HepG2 (cell line): ENCODE measurements at regions not wholly inside any gene's neighbourhood (a gene's known extent, or its start where the extent isn't known, plus 50 kb on each side); places are given as distances from the start of the nearest gene placed in this dataset.

Source experiments
- SPEN ChIP-seq: sonication (generic); formaldehyde crosslinking; IDR thresholded peaks from 2 replicates; pipeline ENCODE4 v1.5.1; 2020; ENCODE audit warnings: low read depth, mild to moderate bottlenecking, missing genetic modification reagents
- TCF7L2 ChIP-seq: IDR thresholded peaks from 2 replicates; pipeline ENCODE4 v1.6.1; 2011; ENCODE audit warnings: mild to moderate bottlenecking, low read depth, low read length, moderate library complexity
- ZEB1 ChIP-seq: IDR thresholded peaks from 2 replicates; pipeline ENCODE4 v1.6.1; 2012; ENCODE audit warnings: mild to moderate bottlenecking, low read depth, inconsistent platforms; ENCODE audit not compliant: insufficient replicate concordance
- ZNF124 ChIP-seq: sonication (generic); formaldehyde crosslinking; IDR thresholded peaks from 2 replicates; pipeline ENCODE4 v1.4.0; 2020; ENCODE audit warnings: missing genetic modification reagents
- ZNF451 ChIP-seq: sonication (generic); formaldehyde crosslinking; IDR thresholded peaks from 2 replicates; pipeline ENCODE4 v1.5.0; 2020; ENCODE audit warnings: mild to moderate bottlenecking, missing genetic modification reagents
- TF ChIP-seq, protein P1 (sequence below): sonication (generic); formaldehyde crosslinking; IDR thresholded peaks from 2 replicates; pipeline ENCODE4 v1.5.0; 2020; ENCODE audit warnings: mild to moderate bottlenecking, missing genetic modification reagents, moderate library complexity

DNA sequence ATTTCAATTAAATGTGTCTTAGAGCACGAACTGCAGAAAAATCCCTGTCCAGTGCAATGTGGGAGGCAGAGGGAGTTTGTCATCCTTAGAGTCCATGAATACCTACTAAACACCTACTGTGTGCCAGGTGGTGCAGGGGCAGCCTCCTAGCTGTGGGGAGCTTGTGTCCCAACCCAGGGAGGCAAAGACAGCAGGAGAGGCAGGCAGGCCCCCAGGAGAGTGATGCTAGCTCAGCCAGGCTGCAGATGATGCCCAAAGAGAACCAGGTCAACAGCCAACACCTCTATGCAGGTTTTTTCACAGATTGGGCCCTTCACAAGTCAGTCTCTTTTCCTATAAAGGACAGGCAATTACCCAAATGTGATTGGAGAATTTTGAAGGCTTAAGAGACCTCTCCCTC lies 108.2 kb upstream of the UQCRFS1 start:
- TF ChIP-seq ZEB1: no peak
- TF ChIP-seq SPEN: no peak
- TF ChIP-seq ZNF451 (CRISPR knock-in tag): no peak
- TF ChIP-seq, protein P1, sequence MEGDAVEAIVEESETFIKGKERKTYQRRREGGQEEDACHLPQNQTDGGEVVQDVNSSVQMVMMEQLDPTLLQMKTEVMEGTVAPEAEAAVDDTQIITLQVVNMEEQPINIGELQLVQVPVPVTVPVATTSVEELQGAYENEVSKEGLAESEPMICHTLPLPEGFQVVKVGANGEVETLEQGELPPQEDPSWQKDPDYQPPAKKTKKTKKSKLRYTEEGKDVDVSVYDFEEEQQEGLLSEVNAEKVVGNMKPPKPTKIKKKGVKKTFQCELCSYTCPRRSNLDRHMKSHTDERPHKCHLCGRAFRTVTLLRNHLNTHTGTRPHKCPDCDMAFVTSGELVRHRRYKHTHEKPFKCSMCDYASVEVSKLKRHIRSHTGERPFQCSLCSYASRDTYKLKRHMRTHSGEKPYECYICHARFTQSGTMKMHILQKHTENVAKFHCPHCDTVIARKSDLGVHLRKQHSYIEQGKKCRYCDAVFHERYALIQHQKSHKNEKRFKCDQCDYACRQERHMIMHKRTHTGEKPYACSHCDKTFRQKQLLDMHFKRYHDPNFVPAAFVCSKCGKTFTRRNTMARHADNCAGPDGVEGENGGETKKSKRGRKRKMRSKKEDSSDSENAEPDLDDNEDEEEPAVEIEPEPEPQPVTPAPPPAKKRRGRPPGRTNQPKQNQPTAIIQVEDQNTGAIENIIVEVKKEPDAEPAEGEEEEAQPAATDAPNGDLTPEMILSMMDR (CRISPR knock-in tag): no peak
- TF ChIP-seq ZNF124: no peak
- TF ChIP-seq TCF7L2: no peak
